WTC11 (cell line): ENCODE measurements at regions not wholly inside any gene's neighbourhood (a gene's known extent, or its start where the extent isn't known, plus 50 kb on each side); places are given as distances from the start of the nearest gene placed in this dataset.

ENCODE experiments used
- ATAC-seq: fragments of 200-7000 bp; cut with Tn5 transposase; 2 replicates; pipeline ENCODE4 v1.10.0; 2021; ENCODE audit warnings: mild to moderate bottlenecking, moderate library complexity
- CTCF ChIA-PET: fragments of 300-600 bp; sonication (Branson Sonifier 250); formaldehyde crosslinking; loops from one replicate; lab custom pipeline; 2021; ENCODE audit warnings: antibody characterized with exemption; lab: Charles Lee
- POLR2A ChIA-PET: fragments of 350-600 bp; sonication (Branson Sonifier 250); formaldehyde crosslinking; loops from one replicate; lab custom pipeline; 2021; ENCODE audit warnings: antibody characterized with exemption; lab: Charles Lee
- DNase-seq: peaks from one replicate; pipeline ENCODE4 v3.0.0; 2021; ENCODE audit warnings: low spot score
- H3K27ac Mint-ChIP-seq: 2 replicates; pipeline ENCODE4 v1.8.0; 2021; ENCODE audit warnings: mixed read lengths
- H3K27me3 Mint-ChIP-seq: 2 replicates; pipeline ENCODE4 v1.8.0; 2021; ENCODE audit warnings: low read depth, mild to moderate bottlenecking, moderate library complexity, mixed read lengths
- H3K36me3 Mint-ChIP-seq: 2 replicates; pipeline ENCODE4 v1.8.0; 2021; ENCODE audit warnings: mixed read lengths
- H3K4me1 Mint-ChIP-seq: 2 replicates; pipeline ENCODE4 v1.8.0; 2022; ENCODE audit warnings: mixed read lengths
- H3K4me3 Mint-ChIP-seq: 2 replicates; pipeline ENCODE4 v1.8.0; 2021; ENCODE audit warnings: mild to moderate bottlenecking, moderate library complexity, mixed read lengths
- H3K9me3 Mint-ChIP-seq: 2 replicates; pipeline ENCODE4 v1.8.0; 2021; ENCODE audit warnings: mixed read lengths
- CREB1 ChIP-seq: sonication (generic); formaldehyde crosslinking; IDR thresholded peaks from 2 replicates; pipeline ENCODE4 v1.8.0; 2023; ENCODE audit warnings: mild to moderate bottlenecking, missing genetic modification reagents
- GABPB1 ChIP-seq: sonication (generic); formaldehyde crosslinking; IDR thresholded peaks from 2 replicates; pipeline ENCODE4 v1.8.1; 2023; ENCODE audit warnings: mild to moderate bottlenecking, missing genetic modification reagents
- HMGA2 ChIP-seq: fragments of 250-450 bp; sonication (Bioruptor Pico); IDR thresholded peaks from 2 replicates; pipeline ENCODE4 v1.4.0; 2021; ENCODE audit warnings: mild to moderate bottlenecking, moderate library complexity
- IRF2 ChIP-seq: sonication (generic); formaldehyde crosslinking; IDR thresholded peaks from 2 replicates; pipeline ENCODE4 v1.8.0; 2022; ENCODE audit warnings: low read depth, missing genetic modification reagents, borderline replicate concordance
- NFYB ChIP-seq: sonication (generic); formaldehyde crosslinking; conservative IDR thresholded peaks from 2 replicates; pipeline ENCODE4 v1.8.0; 2022; ENCODE audit warnings: low read depth, missing genetic modification reagents
- NR1H2 ChIP-seq: sonication (generic); formaldehyde crosslinking; IDR thresholded peaks from 2 replicates; pipeline ENCODE4 v1.9.0; 2021; ENCODE audit warnings: mild to moderate bottlenecking, moderate library complexity, missing genetic modification reagents
- RORB ChIP-seq: fragments of 250-450 bp; sonication (Bioruptor Pico); IDR thresholded peaks from 2 replicates; pipeline ENCODE4 v1.9.0; 2021; ENCODE audit warnings: mild to moderate bottlenecking
- SMAD4 ChIP-seq: sonication (generic); formaldehyde crosslinking; IDR thresholded peaks from 2 replicates; pipeline ENCODE4 v1.8.0; 2022; ENCODE audit warnings: mild to moderate bottlenecking, missing genetic modification reagents
- SP1 ChIP-seq: sonication (generic); formaldehyde crosslinking; conservative IDR thresholded peaks from 2 replicates; pipeline ENCODE4 v1.8.1; 2022; ENCODE audit warnings: missing genetic modification reagents
- TEAD1 ChIP-seq: sonication (generic); formaldehyde crosslinking; IDR thresholded peaks from 2 replicates; pipeline ENCODE4 v1.8.0; 2022; ENCODE audit warnings: mild to moderate bottlenecking, missing genetic modification reagents
- ZNF138 ChIP-seq: sonication (generic); formaldehyde crosslinking; conservative IDR thresholded peaks from 2 replicates; pipeline ENCODE4 v1.8.1; 2022; ENCODE audit warnings: mild to moderate bottlenecking, moderate library complexity, missing genetic modification reagents
- ZNF671 ChIP-seq: fragments of 250-450 bp; sonication (Bioruptor Pico); IDR thresholded peaks from 2 replicates; pipeline ENCODE4 v1.8.0; 2021; ENCODE audit warnings: mild to moderate bottlenecking
- TF ChIP-seq, protein P1 (sequence below): sonication (generic); formaldehyde crosslinking; IDR thresholded peaks from 2 replicates; pipeline ENCODE4 v1.8.1; 2023; ENCODE audit warnings: mild to moderate bottlenecking, missing genetic modification reagents, borderline replicate concordance
- TF ChIP-seq, protein P2 (sequence below): sonication (generic); formaldehyde crosslinking; conservative IDR thresholded peaks from 2 replicates; pipeline ENCODE4 v1.8.1; 2023; ENCODE audit warnings: mild to moderate bottlenecking, low read depth, missing genetic modification reagents, moderate library complexity
- TF ChIP-seq, protein P3 (sequence below): sonication (generic); formaldehyde crosslinking; IDR thresholded peaks from 2 replicates; pipeline ENCODE4 v1.8.0; 2022; ENCODE audit warnings: mild to moderate bottlenecking, missing genetic modification reagents
- TF ChIP-seq, protein P4 (sequence below): sonication (generic); formaldehyde crosslinking; IDR thresholded peaks from 2 replicates; pipeline ENCODE4 v1.8.1; 2022; ENCODE audit warnings: low read depth, missing genetic modification reagents, borderline replicate concordance
- TF ChIP-seq, protein P5 (sequence below): sonication (generic); formaldehyde crosslinking; IDR thresholded peaks from 2 replicates; pipeline ENCODE4 v1.8.1; 2023; ENCODE audit warnings: mild to moderate bottlenecking, missing genetic modification reagents
- TF ChIP-seq, protein P6 (sequence below): fragments of 200-600 bp; IDR thresholded peaks from 2 replicates; pipeline ENCODE4 v1.8.0; 2022; ENCODE audit warnings: antibody characterized with exemption

DNA sequence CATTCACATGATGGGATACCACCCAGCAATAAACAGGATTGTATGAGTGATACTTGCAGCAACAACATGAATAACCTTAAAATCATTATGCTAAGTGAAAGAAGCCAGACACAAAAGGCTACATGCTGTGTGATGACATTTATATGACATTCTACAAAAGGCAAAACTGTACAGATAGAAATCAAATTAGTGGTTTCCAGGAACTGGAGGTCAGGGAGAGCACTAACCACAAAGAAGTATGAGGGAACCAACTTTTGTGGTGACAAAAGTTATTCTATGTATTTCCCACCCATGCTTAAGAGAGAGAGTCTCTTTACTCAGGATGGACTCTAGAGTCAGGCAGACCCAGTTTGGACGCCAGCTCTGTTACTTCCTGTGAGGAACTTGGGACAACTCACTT is 364.5 kb upstream of the DAB1 start:
- TF ChIP-seq, protein P1, sequence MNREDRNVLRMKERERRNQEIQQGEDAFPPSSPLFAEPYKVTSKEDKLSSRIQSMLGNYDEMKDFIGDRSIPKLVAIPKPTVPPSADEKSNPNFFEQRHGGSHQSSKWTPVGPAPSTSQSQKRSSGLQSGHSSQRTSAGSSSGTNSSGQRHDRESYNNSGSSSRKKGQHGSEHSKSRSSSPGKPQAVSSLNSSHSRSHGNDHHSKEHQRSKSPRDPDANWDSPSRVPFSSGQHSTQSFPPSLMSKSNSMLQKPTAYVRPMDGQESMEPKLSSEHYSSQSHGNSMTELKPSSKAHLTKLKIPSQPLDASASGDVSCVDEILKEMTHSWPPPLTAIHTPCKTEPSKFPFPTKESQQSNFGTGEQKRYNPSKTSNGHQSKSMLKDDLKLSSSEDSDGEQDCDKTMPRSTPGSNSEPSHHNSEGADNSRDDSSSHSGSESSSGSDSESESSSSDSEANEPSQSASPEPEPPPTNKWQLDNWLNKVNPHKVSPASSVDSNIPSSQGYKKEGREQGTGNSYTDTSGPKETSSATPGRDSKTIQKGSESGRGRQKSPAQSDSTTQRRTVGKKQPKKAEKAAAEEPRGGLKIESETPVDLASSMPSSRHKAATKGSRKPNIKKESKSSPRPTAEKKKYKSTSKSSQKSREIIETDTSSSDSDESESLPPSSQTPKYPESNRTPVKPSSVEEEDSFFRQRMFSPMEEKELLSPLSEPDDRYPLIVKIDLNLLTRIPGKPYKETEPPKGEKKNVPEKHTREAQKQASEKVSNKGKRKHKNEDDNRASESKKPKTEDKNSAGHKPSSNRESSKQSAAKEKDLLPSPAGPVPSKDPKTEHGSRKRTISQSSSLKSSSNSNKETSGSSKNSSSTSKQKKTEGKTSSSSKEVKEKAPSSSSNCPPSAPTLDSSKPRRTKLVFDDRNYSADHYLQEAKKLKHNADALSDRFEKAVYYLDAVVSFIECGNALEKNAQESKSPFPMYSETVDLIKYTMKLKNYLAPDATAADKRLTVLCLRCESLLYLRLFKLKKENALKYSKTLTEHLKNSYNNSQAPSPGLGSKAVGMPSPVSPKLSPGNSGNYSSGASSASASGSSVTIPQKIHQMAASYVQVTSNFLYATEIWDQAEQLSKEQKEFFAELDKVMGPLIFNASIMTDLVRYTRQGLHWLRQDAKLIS (CRISPR knock-in tag) = no peak
- no peak for TF ChIP-seq ZNF671 (CRISPR knock-in tag)
- TF ChIP-seq, protein P2, sequence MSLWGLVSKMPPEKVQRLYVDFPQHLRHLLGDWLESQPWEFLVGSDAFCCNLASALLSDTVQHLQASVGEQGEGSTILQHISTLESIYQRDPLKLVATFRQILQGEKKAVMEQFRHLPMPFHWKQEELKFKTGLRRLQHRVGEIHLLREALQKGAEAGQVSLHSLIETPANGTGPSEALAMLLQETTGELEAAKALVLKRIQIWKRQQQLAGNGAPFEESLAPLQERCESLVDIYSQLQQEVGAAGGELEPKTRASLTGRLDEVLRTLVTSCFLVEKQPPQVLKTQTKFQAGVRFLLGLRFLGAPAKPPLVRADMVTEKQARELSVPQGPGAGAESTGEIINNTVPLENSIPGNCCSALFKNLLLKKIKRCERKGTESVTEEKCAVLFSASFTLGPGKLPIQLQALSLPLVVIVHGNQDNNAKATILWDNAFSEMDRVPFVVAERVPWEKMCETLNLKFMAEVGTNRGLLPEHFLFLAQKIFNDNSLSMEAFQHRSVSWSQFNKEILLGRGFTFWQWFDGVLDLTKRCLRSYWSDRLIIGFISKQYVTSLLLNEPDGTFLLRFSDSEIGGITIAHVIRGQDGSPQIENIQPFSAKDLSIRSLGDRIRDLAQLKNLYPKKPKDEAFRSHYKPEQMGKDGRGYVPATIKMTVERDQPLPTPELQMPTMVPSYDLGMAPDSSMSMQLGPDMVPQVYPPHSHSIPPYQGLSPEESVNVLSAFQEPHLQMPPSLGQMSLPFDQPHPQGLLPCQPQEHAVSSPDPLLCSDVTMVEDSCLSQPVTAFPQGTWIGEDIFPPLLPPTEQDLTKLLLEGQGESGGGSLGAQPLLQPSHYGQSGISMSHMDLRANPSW (CRISPR knock-in tag) = no peak
- TF ChIP-seq SP1 (CRISPR knock-in tag) = no peak
- TF ChIP-seq NR1H2 (CRISPR knock-in tag) = no peak
- TF ChIP-seq, protein P3, sequence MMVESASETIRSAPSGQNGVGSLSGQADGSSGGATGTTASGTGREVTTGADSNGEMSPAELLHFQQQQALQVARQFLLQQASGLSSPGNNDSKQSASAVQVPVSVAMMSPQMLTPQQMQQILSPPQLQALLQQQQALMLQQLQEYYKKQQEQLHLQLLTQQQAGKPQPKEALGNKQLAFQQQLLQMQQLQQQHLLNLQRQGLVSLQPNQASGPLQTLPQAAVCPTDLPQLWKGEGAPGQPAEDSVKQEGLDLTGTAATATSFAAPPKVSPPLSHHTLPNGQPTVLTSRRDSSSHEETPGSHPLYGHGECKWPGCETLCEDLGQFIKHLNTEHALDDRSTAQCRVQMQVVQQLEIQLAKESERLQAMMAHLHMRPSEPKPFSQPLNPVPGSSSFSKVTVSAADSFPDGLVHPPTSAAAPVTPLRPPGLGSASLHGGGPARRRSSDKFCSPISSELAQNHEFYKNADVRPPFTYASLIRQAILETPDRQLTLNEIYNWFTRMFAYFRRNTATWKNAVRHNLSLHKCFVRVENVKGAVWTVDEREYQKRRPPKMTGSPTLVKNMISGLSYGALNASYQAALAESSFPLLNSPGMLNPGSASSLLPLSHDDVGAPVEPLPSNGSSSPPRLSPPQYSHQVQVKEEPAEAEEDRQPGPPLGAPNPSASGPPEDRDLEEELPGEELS = no peak
- TF ChIP-seq TEAD1 (CRISPR knock-in tag) = no peak
- TF ChIP-seq, protein P4, sequence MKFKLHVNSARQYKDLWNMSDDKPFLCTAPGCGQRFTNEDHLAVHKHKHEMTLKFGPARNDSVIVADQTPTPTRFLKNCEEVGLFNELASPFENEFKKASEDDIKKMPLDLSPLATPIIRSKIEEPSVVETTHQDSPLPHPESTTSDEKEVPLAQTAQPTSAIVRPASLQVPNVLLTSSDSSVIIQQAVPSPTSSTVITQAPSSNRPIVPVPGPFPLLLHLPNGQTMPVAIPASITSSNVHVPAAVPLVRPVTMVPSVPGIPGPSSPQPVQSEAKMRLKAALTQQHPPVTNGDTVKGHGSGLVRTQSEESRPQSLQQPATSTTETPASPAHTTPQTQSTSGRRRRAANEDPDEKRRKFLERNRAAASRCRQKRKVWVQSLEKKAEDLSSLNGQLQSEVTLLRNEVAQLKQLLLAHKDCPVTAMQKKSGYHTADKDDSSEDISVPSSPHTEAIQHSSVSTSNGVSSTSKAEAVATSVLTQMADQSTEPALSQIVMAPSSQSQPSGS (CRISPR knock-in tag) = no peak
- TF ChIP-seq IRF2 = no peak
- no peak for TF ChIP-seq CREB1
- no peak for TF ChIP-seq SMAD4 (CRISPR knock-in tag)
- no peak for TF ChIP-seq NFYB (CRISPR knock-in tag)
- TF ChIP-seq GABPB1 (CRISPR knock-in tag) = no peak
- TF ChIP-seq, protein P5, sequence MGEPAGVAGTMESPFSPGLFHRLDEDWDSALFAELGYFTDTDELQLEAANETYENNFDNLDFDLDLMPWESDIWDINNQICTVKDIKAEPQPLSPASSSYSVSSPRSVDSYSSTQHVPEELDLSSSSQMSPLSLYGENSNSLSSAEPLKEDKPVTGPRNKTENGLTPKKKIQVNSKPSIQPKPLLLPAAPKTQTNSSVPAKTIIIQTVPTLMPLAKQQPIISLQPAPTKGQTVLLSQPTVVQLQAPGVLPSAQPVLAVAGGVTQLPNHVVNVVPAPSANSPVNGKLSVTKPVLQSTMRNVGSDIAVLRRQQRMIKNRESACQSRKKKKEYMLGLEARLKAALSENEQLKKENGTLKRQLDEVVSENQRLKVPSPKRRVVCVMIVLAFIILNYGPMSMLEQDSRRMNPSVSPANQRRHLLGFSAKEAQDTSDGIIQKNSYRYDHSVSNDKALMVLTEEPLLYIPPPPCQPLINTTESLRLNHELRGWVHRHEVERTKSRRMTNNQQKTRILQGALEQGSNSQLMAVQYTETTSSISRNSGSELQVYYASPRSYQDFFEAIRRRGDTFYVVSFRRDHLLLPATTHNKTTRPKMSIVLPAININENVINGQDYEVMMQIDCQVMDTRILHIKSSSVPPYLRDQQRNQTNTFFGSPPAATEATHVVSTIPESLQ (CRISPR knock-in tag) = no peak
- TF ChIP-seq RORB = no peak
- TF ChIP-seq ZNF138 (CRISPR knock-in tag) = no peak
- TF ChIP-seq, protein P6, sequence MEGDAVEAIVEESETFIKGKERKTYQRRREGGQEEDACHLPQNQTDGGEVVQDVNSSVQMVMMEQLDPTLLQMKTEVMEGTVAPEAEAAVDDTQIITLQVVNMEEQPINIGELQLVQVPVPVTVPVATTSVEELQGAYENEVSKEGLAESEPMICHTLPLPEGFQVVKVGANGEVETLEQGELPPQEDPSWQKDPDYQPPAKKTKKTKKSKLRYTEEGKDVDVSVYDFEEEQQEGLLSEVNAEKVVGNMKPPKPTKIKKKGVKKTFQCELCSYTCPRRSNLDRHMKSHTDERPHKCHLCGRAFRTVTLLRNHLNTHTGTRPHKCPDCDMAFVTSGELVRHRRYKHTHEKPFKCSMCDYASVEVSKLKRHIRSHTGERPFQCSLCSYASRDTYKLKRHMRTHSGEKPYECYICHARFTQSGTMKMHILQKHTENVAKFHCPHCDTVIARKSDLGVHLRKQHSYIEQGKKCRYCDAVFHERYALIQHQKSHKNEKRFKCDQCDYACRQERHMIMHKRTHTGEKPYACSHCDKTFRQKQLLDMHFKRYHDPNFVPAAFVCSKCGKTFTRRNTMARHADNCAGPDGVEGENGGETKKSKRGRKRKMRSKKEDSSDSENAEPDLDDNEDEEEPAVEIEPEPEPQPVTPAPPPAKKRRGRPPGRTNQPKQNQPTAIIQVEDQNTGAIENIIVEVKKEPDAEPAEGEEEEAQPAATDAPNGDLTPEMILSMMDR = no peak
- no peak for TF ChIP-seq HMGA2 (CRISPR knock-in tag)
- TF ChIP-seq, all 79 proteins: peak for 0
- CTCF ChIA-PET = no interaction called here
- H3K4me1 Mint-ChIP-seq = peaks cover 17% of the 10 kb centered on the region
- 0 out of 2 replicates have a peak, but pooled peaks cover 5% of the 10 kb centered on the region for H3K9me3 Mint-ChIP-seq
- POLR2A ChIA-PET = no interaction called here
- ATAC-seq (no peak), DNase-seq (no peak)
- H3K27me3 Mint-ChIP-seq = no peaks in the 10 kb centered on the region
- no peaks in the 10 kb centered on the region for H3K36me3 Mint-ChIP-seq
- no peak overlapping the region for H3K4me3 Mint-ChIP-seq
- no peak overlapping the region for H3K27ac Mint-ChIP-seq
